ENCODE measurements at regions not wholly inside any gene's neighbourhood (a gene's known extent, or its start where the extent isn't known, plus 50 kb on each side); places are given as distances from the start of the nearest gene placed in this dataset.
"Not testable (repeated sequence)": the region's sequence is repeated elsewhere in the genome, so short reads cannot be mapped to it uniquely, and the experiment has no call there.

- CTCF ChIA-PET: interaction anchor here (1.1 to 1.2 kb wide), 2 partner anchors 8 to 18 kb away, joined by 3 read pairs; no protein-coding TSS in a partner anchor
These were observed 365.4 kb downstream of the LRRIQ3 start for GRCh38 chr1:73832276-73833181.

GRCh38 chr1:73827283-73827682 is 370.7 kb downstream of the LRRIQ3 start:
- H3K4me1 Mint-ChIP-seq (ENCODE audit: low read depth); H3K27me3 Mint-ChIP-seq (ENCODE audit: low read depth); H3K9me3 Mint-ChIP-seq; H3K27ac Mint-ChIP-seq; H3K4me3 Mint-ChIP-seq; DNase-seq; intact Hi-C loops (cut with micrococcal nuclease); CTCF ChIA-PET; H3K36me3 Mint-ChIP-seq (ENCODE audit: low read depth): not testable (repeated sequence)

More at GRCh38 chr1:73832276-73833181, 365.4 kb downstream of the LRRIQ3 start:
- no peak overlapping the region for H3K4me3 Mint-ChIP-seq
- no peaks in the 10 kb centered on the region for H3K4me1 Mint-ChIP-seq (ENCODE audit: low read depth)
- H3K27me3 Mint-ChIP-seq (ENCODE audit: low read depth): no peaks in the 10 kb centered on the region
- no peaks in the 10 kb centered on the region for H3K9me3 Mint-ChIP-seq
- intact Hi-C loops (cut with micrococcal nuclease): no loop called here
- H3K36me3 Mint-ChIP-seq (ENCODE audit: low read depth): no peaks in the 10 kb centered on the region
- DNase-seq: no peak
- H3K27ac Mint-ChIP-seq: no peak overlapping the region

- intact Hi-C loops (cut with micrococcal nuclease): no loop called here
- Mint-ChIP-seq H3K27me3 (ENCODE audit: low read depth) (no peaks in the 10 kb centered on the region), H3K9me3 (no peaks in the 10 kb centered on the region), H3K4me3 (no peak overlapping the region), H3K36me3 (ENCODE audit: low read depth) (no peaks in the 10 kb centered on the region), H3K27ac (no peak overlapping the region), H3K4me1 (ENCODE audit: low read depth) (no peaks in the 10 kb centered on the region)
- no peak for DNase-seq
- CTCF ChIA-PET: interaction anchor here (1.0 kb wide), 1 partner anchor 9 kb away, joined by 3 read pairs; no protein-coding TSS in a partner anchor
These were observed 373.9 kb downstream of the LRRIQ3 start for GRCh38 chr1:73824065-73824464.

- H3K9me3 Mint-ChIP-seq: peaks cover 3% of the 10 kb centered on the region
These were observed 376.5 kb downstream of the LRRIQ3 start for GRCh38 chr1:73821520-73821919.

GRCh38 chr1:73820843-73821242 is 377.1 kb downstream of the LRRIQ3 start:
- Mint-ChIP-seq H3K27me3 (ENCODE audit: low read depth) (no peaks in the 10 kb centered on the region), H3K4me3 (no peak overlapping the region), H3K9me3 (peaks cover 9% of the 10 kb centered on the region), H3K4me1 (ENCODE audit: low read depth) (no peaks in the 10 kb centered on the region), H3K36me3 (ENCODE audit: low read depth) (no peaks in the 10 kb centered on the region), H3K27ac (no peak overlapping the region)
- CTCF ChIA-PET: no interaction called here
- intact Hi-C loops (cut with micrococcal nuclease): no loop called here
- no peak for DNase-seq

More at GRCh38 chr1:73821520-73821919, 376.5 kb downstream of the LRRIQ3 start:
- no peak overlapping the region for H3K4me3 Mint-ChIP-seq
- H3K27me3 Mint-ChIP-seq (ENCODE audit: low read depth): no peaks in the 10 kb centered on the region
- no peaks in the 10 kb centered on the region for H3K4me1 Mint-ChIP-seq (ENCODE audit: low read depth)
- CTCF ChIA-PET: no interaction called here
- no peaks in the 10 kb centered on the region for H3K36me3 Mint-ChIP-seq (ENCODE audit: low read depth)
- no peak for DNase-seq
- intact Hi-C loops (cut with micrococcal nuclease): no loop called here
- no peak overlapping the region for H3K27ac Mint-ChIP-seq

GRCh38 chr1:73813716-73814115 is 384.3 kb downstream of the LRRIQ3 start:
- Mint-ChIP-seq H3K27ac (no peak overlapping the region), H3K27me3 (ENCODE audit: low read depth) (no peaks in the 10 kb centered on the region), H3K9me3 (peaks cover 14% of the 10 kb centered on the region), H3K4me1 (ENCODE audit: low read depth) (no peaks in the 10 kb centered on the region), H3K36me3 (ENCODE audit: low read depth) (no peaks in the 10 kb centered on the region), H3K4me3 (no peak overlapping the region)
- intact Hi-C loops (cut with micrococcal nuclease): no loop called here
- CTCF ChIA-PET: no interaction called here
- no peak for DNase-seq

GRCh38 chr1:73813236-73813635 is 384.7 kb downstream of the LRRIQ3 start:
- intact Hi-C loops (cut with micrococcal nuclease): no loop called here
- CTCF ChIA-PET: no interaction called here
- no peak for DNase-seq
- Mint-ChIP-seq H3K27me3 (ENCODE audit: low read depth) (no peaks in the 10 kb centered on the region), H3K36me3 (ENCODE audit: low read depth) (no peaks in the 10 kb centered on the region), H3K4me3 (no peak overlapping the region), H3K4me1 (ENCODE audit: low read depth) (no peaks in the 10 kb centered on the region), H3K9me3 (peaks cover 14% of the 10 kb centered on the region), H3K27ac (no peak overlapping the region)

GRCh38 chr1:73811798-73812197 is 386.2 kb downstream of the LRRIQ3 start:
- H3K4me1 Mint-ChIP-seq (ENCODE audit: low read depth): no peaks in the 10 kb centered on the region
- CTCF ChIA-PET: interaction anchor here (0.6 kb wide), 1 partner anchor 960 kb away, joined by 3 read pairs; no protein-coding TSS in a partner anchor
- intact Hi-C loops (cut with micrococcal nuclease): no loop called here
- no peaks in the 10 kb centered on the region for H3K27me3 Mint-ChIP-seq (ENCODE audit: low read depth)
- no peak overlapping the region for H3K27ac Mint-ChIP-seq
- no peaks in the 10 kb centered on the region for H3K36me3 Mint-ChIP-seq (ENCODE audit: low read depth)
- H3K9me3 Mint-ChIP-seq: peaks cover 14% of the 10 kb centered on the region
- H3K4me3 Mint-ChIP-seq: no peak overlapping the region
- DNase-seq: no peak

GRCh38 chr1:73804935-73805334 is 393.0 kb downstream of the LRRIQ3 start:
- CTCF ChIA-PET: interaction anchor here (0.6 kb wide), 1 partner anchor 708 kb away, joined by 4 read pairs; no protein-coding TSS in a partner anchor
- H3K27ac Mint-ChIP-seq: no peak overlapping the region
- intact Hi-C loops (cut with micrococcal nuclease): no loop called here
- H3K36me3 Mint-ChIP-seq (ENCODE audit: low read depth): no peaks in the 10 kb centered on the region
- H3K4me3 Mint-ChIP-seq: no peak overlapping the region
- no peak for DNase-seq
- H3K4me1 Mint-ChIP-seq (ENCODE audit: low read depth): no peaks in the 10 kb centered on the region
- H3K9me3 Mint-ChIP-seq: no peaks in the 10 kb centered on the region
- no peaks in the 10 kb centered on the region for H3K27me3 Mint-ChIP-seq (ENCODE audit: low read depth)

- no peak overlapping the region for H3K4me3 Mint-ChIP-seq
- no peaks in the 10 kb centered on the region for H3K27me3 Mint-ChIP-seq (ENCODE audit: low read depth)
- no peak for DNase-seq
- intact Hi-C loops (cut with micrococcal nuclease): no loop called here
- no peaks in the 10 kb centered on the region for H3K4me1 Mint-ChIP-seq (ENCODE audit: low read depth)
- no peaks in the 10 kb centered on the region for H3K36me3 Mint-ChIP-seq (ENCODE audit: low read depth)
- CTCF ChIA-PET: no interaction called here
- no peaks in the 10 kb centered on the region for H3K9me3 Mint-ChIP-seq
- no peak overlapping the region for H3K27ac Mint-ChIP-seq
These were observed 394.6 kb downstream of the LRRIQ3 start for GRCh38 chr1:73803380-73803779.

- Mint-ChIP-seq H3K27ac (no peak overlapping the region), H3K27me3 (ENCODE audit: low read depth) (no peaks in the 10 kb centered on the region), H3K4me3 (no peak overlapping the region), H3K4me1 (ENCODE audit: low read depth) (no peaks in the 10 kb centered on the region), H3K9me3 (no peaks in the 10 kb centered on the region), H3K36me3 (ENCODE audit: low read depth) (no peaks in the 10 kb centered on the region)
- CTCF ChIA-PET: no interaction called here
- no peak for DNase-seq
- intact Hi-C loops (cut with micrococcal nuclease): no loop called here
These were observed 396.0 kb downstream of the LRRIQ3 start for GRCh38 chr1:73801912-73802429.

- no peak for DNase-seq
- Mint-ChIP-seq H3K9me3 (no peaks in the 10 kb centered on the region), H3K4me1 (ENCODE audit: low read depth) (no peaks in the 10 kb centered on the region), H3K27me3 (ENCODE audit: low read depth) (no peaks in the 10 kb centered on the region), H3K27ac (no peak overlapping the region), H3K4me3 (no peak overlapping the region), H3K36me3 (ENCODE audit: low read depth) (no peaks in the 10 kb centered on the region)
- CTCF ChIA-PET: no interaction called here
- intact Hi-C loops (cut with micrococcal nuclease): no loop called here
These were observed 397.6 kb downstream of the LRRIQ3 start for GRCh38 chr1:73800376-73800775.

- Mint-ChIP-seq H3K27ac (no peak overlapping the region), H3K9me3 (no peaks in the 10 kb centered on the region), H3K4me3 (no peak overlapping the region), H3K36me3 (ENCODE audit: low read depth) (no peaks in the 10 kb centered on the region), H3K27me3 (ENCODE audit: low read depth) (no peaks in the 10 kb centered on the region), H3K4me1 (ENCODE audit: low read depth) (no peaks in the 10 kb centered on the region)
- CTCF ChIA-PET: no interaction called here
- no peak for DNase-seq
- intact Hi-C loops (cut with micrococcal nuclease): no loop called here
These were observed 408.0 kb downstream of the LRRIQ3 start for GRCh38 chr1:73789965-73790364.

Data from activated naive CD4-positive, alpha-beta T cell treated with anti-CD3 and anti-CD28 coated beads for 36 hours (primary cell).